ENCODE measurements at regions not wholly inside any gene's neighbourhood (a gene's known extent, or its start where the extent isn't known, plus 50 kb on each side); places are given as distances from the start of the nearest gene placed in this dataset.

- Histone ChIP-seq H3K4me1 (ENCODE audit: control insufficient read depth in 2 of 2, insufficient read depth in 2 of 2, low read length in 2 of 2) (no peaks in the 10 kb centered on the region), H3K27me3 (ENCODE audit: control insufficient read depth in 2 of 2, insufficient read depth in 2 of 2, low read length in 2 of 2) (no peaks in the 10 kb centered on the region), H3K9me3 (ENCODE audit: control insufficient read depth in 2 of 3, low read length in 3 of 3) (no peaks in the 10 kb centered on the region), H3K4me3 (ENCODE audit: low read length) (no peak overlapping the region), H3K36me3 (ENCODE audit: control insufficient read depth in 2 of 3, insufficient read depth in 3 of 3, low read length in 3 of 3) (no peaks in the 10 kb centered on the region), H3K27ac (ENCODE audit: low read depth, low read length) (no peak overlapping the region)
- ChIA-PET CTCF (no interaction called here), POLR2A (no interaction called here)
- intact Hi-C loops (cut with micrococcal nuclease), result no loop called here
- Mint-ChIP-seq H3K4me1 (no peaks in the 10 kb centered on the region), H3K27ac (no peak overlapping the region), H3K9me3 (peaks cover 0 to 6% (median 0%) of the 10 kb centered on the region in 11 donors), H3K4me3 (no peak overlapping the region), H3K27me3 (no peaks in the 10 kb centered on the region), H3K36me3 (no peaks in the 10 kb centered on the region)
- ATAC-seq (no peak), DNase-seq (no peak)
Measured at GRCh38 chr5:101425339-101425859, 522.3 kb upstream of the ST8SIA4 start.

- H3K27me3 ChIP-seq (ENCODE audit: control insufficient read depth in 2 of 2, insufficient read depth in 2 of 2, low read length in 2 of 2), result no peaks in the 10 kb centered on the region
- no peaks in the 10 kb centered on the region for H3K36me3 ChIP-seq (ENCODE audit: control insufficient read depth in 2 of 3, insufficient read depth in 3 of 3, low read length in 3 of 3)
- Mint-ChIP-seq H3K9me3 (peaks cover 0 to 2% (median 0%) of the 10 kb centered on the region in 11 donors), H3K36me3 (no peaks in the 10 kb centered on the region), H3K27ac (no peak overlapping the region), H3K27me3 (no peaks in the 10 kb centered on the region), H3K4me1 (no peaks in the 10 kb centered on the region), H3K4me3 (no peak overlapping the region)
- CTCF ChIA-PET, result no interaction called here
- no peak for ATAC-seq
- no peaks in the 10 kb centered on the region for H3K4me1 ChIP-seq (ENCODE audit: control insufficient read depth in 2 of 2, insufficient read depth in 2 of 2, low read length in 2 of 2)
- POLR2A ChIA-PET, result no interaction called here
- DNase-seq, result no peak
- no peaks in the 10 kb centered on the region for H3K9me3 ChIP-seq (ENCODE audit: control insufficient read depth in 2 of 3, low read length in 3 of 3)
- intact Hi-C loops (cut with micrococcal nuclease), result no loop called here
- H3K4me3 ChIP-seq (ENCODE audit: low read length), result no peak overlapping the region
- no peak overlapping the region for H3K27ac ChIP-seq (ENCODE audit: low read depth, low read length)
Measured at GRCh38 chr5:101424530-101425175, 521.6 kb upstream of the ST8SIA4 start.

DNA sequence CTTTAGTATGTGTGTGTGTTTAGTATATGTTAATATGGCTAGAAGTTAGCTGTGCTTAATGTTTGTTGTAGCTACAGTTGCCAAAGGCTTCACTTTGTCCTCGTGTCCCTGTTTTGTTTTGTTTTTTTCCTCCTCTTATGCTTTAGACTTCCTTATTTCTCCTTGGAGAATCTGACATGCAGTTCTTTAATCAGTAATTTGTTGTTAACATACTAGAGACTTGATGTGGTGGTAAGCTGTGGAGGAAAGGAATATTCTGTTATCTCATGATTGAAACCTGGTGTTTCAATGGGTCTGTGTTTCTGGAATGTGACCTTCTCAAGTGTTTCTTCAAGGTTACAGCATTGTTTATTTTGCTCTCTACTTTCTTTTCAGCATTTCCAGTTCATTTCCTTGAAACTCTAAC, 515.6 kb upstream of the ST8SIA4 start:
- no peak for DNase-seq
- H3K27ac Mint-ChIP-seq, result no peak overlapping the region
- H3K4me1 Mint-ChIP-seq, result no peaks in the 10 kb centered on the region
- no peaks in the 10 kb centered on the region for H3K27me3 Mint-ChIP-seq
- no peaks in the 10 kb centered on the region for H3K9me3 ChIP-seq (ENCODE audit: control insufficient read depth in 2 of 3, low read length in 3 of 3)
- POLR2A ChIA-PET, result no interaction called here
- no peak for ATAC-seq
- H3K27ac ChIP-seq (ENCODE audit: low read depth, low read length), result no peak overlapping the region
- H3K4me3 ChIP-seq (ENCODE audit: low read length), result no peak overlapping the region
- CTCF ChIA-PET, result no interaction called here
- H3K36me3 Mint-ChIP-seq, result no peaks in the 10 kb centered on the region
- H3K4me1 ChIP-seq (ENCODE audit: control insufficient read depth in 2 of 2, insufficient read depth in 2 of 2, low read length in 2 of 2), result no peaks in the 10 kb centered on the region
- H3K27me3 ChIP-seq (ENCODE audit: control insufficient read depth in 2 of 2, insufficient read depth in 2 of 2, low read length in 2 of 2), result no peaks in the 10 kb centered on the region
- H3K9me3 Mint-ChIP-seq, result peaks cover 0 to 4% (median 0%) of the 10 kb centered on the region in 11 donors
- intact Hi-C loops (cut with micrococcal nuclease), result no loop called here
- H3K4me3 Mint-ChIP-seq, result no peak overlapping the region
- H3K36me3 ChIP-seq (ENCODE audit: control insufficient read depth in 2 of 3, insufficient read depth in 3 of 3, low read length in 3 of 3), result no peaks in the 10 kb centered on the region

GRCh38 chr5:101404531-101404930, 501.4 kb upstream of the ST8SIA4 start:
- Mint-ChIP-seq H3K9me3 (peaks cover 0 to 3% (median 0%) of the 10 kb centered on the region in 11 donors), H3K27ac (no peak overlapping the region), H3K4me1 (no peaks in the 10 kb centered on the region), H3K27me3 (no peaks in the 10 kb centered on the region), H3K4me3 (no peak overlapping the region), H3K36me3 (no peaks in the 10 kb centered on the region)
- CTCF ChIA-PET, result no interaction called here
- H3K4me1 ChIP-seq (ENCODE audit: control insufficient read depth in 2 of 2, insufficient read depth in 2 of 2, low read length in 2 of 2), result no peaks in the 10 kb centered on the region
- H3K9me3 ChIP-seq (ENCODE audit: control insufficient read depth in 2 of 3, low read length in 3 of 3), result no peaks in the 10 kb centered on the region
- no peak overlapping the region for H3K4me3 ChIP-seq (ENCODE audit: low read length)
- H3K36me3 ChIP-seq (ENCODE audit: control insufficient read depth in 2 of 3, insufficient read depth in 3 of 3, low read length in 3 of 3), result no peaks in the 10 kb centered on the region
- no peaks in the 10 kb centered on the region for H3K27me3 ChIP-seq (ENCODE audit: control insufficient read depth in 2 of 2, insufficient read depth in 2 of 2, low read length in 2 of 2)
- POLR2A ChIA-PET, result no interaction called here
- ATAC-seq, result no peak
- no peak for DNase-seq
- intact Hi-C loops (cut with micrococcal nuclease), result no loop called here
- H3K27ac ChIP-seq (ENCODE audit: low read depth, low read length), result no peak overlapping the region

GRCh38 chr5:101393795-101394450, 490.8 kb upstream of the ST8SIA4 start:
- no peaks in the 10 kb centered on the region for H3K36me3 Mint-ChIP-seq
- Histone ChIP-seq H3K27ac (ENCODE audit: low read depth, low read length) (no peak overlapping the region), H3K36me3 (ENCODE audit: control insufficient read depth in 2 of 3, insufficient read depth in 3 of 3, low read length in 3 of 3) (no peaks in the 10 kb centered on the region), H3K4me3 (ENCODE audit: low read length) (no peak overlapping the region), H3K4me1 (ENCODE audit: control insufficient read depth in 2 of 2, insufficient read depth in 2 of 2, low read length in 2 of 2) (no peaks in the 10 kb centered on the region), H3K9me3 (ENCODE audit: control insufficient read depth in 2 of 3, low read length in 3 of 3) (no peaks in the 10 kb centered on the region), H3K27me3 (ENCODE audit: control insufficient read depth in 2 of 2, insufficient read depth in 2 of 2, low read length in 2 of 2) (no peaks in the 10 kb centered on the region)
- DNase-seq, result no peak
- no peak for ATAC-seq
- H3K27ac Mint-ChIP-seq, result no peak overlapping the region
- CTCF ChIA-PET, result no interaction called here
- intact Hi-C loops (cut with micrococcal nuclease), result no loop called here
- no peaks in the 10 kb centered on the region for H3K9me3 Mint-ChIP-seq
- no peak overlapping the region for H3K4me3 Mint-ChIP-seq
- no peaks in the 10 kb centered on the region for H3K4me1 Mint-ChIP-seq
- peaks cover 0 to 8% (median 0%) of the 10 kb centered on the region in 5 donors for H3K27me3 Mint-ChIP-seq
- POLR2A ChIA-PET, result no interaction called here

DNA sequence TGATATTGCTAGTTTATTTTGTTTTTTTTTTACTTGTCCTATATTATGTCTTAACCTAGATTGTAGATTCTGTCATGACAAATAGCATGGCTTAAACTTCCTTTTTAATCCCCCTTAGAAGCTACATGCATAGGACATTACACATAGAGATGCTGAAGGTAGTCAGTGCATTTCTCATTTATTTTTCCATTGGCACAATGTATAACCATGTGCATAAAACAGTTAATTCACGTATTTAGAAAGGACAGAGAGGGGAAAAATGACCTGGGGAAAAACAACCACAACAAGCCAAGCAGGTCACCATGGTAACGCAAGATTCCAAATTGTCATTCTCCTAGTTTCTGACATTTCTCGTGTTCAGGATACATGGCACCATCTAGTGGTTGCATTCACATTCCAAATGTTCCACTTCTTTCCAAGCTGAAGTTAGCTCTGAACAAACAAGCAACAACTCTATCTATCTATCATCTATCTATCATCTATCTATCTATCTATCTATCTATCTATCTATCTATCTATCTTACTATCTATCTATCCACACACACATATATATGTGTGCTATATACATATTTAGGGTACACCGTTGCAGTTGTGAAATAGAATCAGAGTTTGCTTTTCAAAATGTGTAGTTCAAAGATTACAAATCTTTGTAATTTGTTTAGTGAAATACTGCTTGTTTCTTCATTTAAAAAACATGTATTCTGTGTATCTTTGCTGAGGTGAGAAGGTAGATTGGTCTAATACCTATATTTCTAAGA, 487.2 kb upstream of the ST8SIA4 start:
- H3K4me3 ChIP-seq (ENCODE audit: low read length), result no peak overlapping the region
- Mint-ChIP-seq H3K4me3 (no peak overlapping the region), H3K9me3 (no peaks in the 10 kb centered on the region), H3K27ac (no peak overlapping the region), H3K27me3 (peaks cover 0 to 8% (median 0%) of the 10 kb centered on the region in 5 donors), H3K36me3 (no peaks in the 10 kb centered on the region), H3K4me1 (no peaks in the 10 kb centered on the region)
- H3K4me1 ChIP-seq (ENCODE audit: control insufficient read depth in 2 of 2, insufficient read depth in 2 of 2, low read length in 2 of 2), result no peaks in the 10 kb centered on the region
- H3K27ac ChIP-seq (ENCODE audit: low read depth, low read length), result no peak overlapping the region
- no peaks in the 10 kb centered on the region for H3K9me3 ChIP-seq (ENCODE audit: control insufficient read depth in 2 of 3, low read length in 3 of 3)
- intact Hi-C loops (cut with micrococcal nuclease), result loop anchor here in 1 of 2 donors (1.0 to 2.0 kb wide), 2 partner anchors 767 to 960 kb away; no protein-coding TSS in a partner anchor
- no peaks in the 10 kb centered on the region for H3K36me3 ChIP-seq (ENCODE audit: control insufficient read depth in 2 of 3, insufficient read depth in 3 of 3, low read length in 3 of 3)
- no peaks in the 10 kb centered on the region for H3K27me3 ChIP-seq (ENCODE audit: control insufficient read depth in 2 of 2, insufficient read depth in 2 of 2, low read length in 2 of 2)
- ATAC-seq (no peak), DNase-seq (peak in 4 of 9 donors; percentile 0 to 9 (median 4))
- POLR2A ChIA-PET, result no interaction called here
- CTCF ChIA-PET, result interaction anchor here (0.6 kb wide), 1 partner anchor 964 kb away, joined by 3 read pairs; no protein-coding TSS in a partner anchor

Measured in naive thymus-derived CD4-positive, alpha-beta T cell (primary cell).